Fibroblast of villous mesenchyme (primary cell): ENCODE measurements at regions not wholly inside any gene's neighbourhood (a gene's known extent, or its start where the extent isn't known, plus 50 kb on each side); places are given as distances from the start of the nearest gene placed in this dataset.

Source experiments
- DNase-seq: peaks from one replicate; pipeline ENCODE4 v3.0.0-alpha.2; 2010; ENCODE audit warnings: low read depth
- H3K4me3 ChIP-seq: 2 replicates; pipeline ENCODE4 v1.5.1; 2011; ENCODE audit warnings: low read depth, mild to moderate bottlenecking, low read length
- CTCF ChIP-seq: IDR thresholded peaks from 2 replicates; pipeline ENCODE4 v1.5.1; 2012; ENCODE audit warnings: low read depth, mild to moderate bottlenecking, low read length; ENCODE audit not compliant: insufficient read depth

- H3K4me3 ChIP-seq, result no peak overlapping the region
- TF ChIP-seq CTCF, result no peak
- DNase-seq, result no peak
Observed at GRCh38 chr1:239854922-239855321, 236.8 kb upstream of the FMN2 start.

- no peak for TF ChIP-seq CTCF
- DNase-seq, result no peak
- H3K4me3 ChIP-seq, result no peak overlapping the region
Observed at GRCh38 chr1:239856067-239856466, 235.6 kb upstream of the FMN2 start.

GRCh38 chr1:239856924-239857323 lies 234.8 kb upstream of the FMN2 start:
- no peak for DNase-seq
- no peak overlapping the region for H3K4me3 ChIP-seq
- no peak for TF ChIP-seq CTCF

GRCh38 chr1:239858057-239858456 lies 233.6 kb upstream of the FMN2 start:
- no peak for TF ChIP-seq CTCF
- no peak for DNase-seq
- no peak overlapping the region for H3K4me3 ChIP-seq

GRCh38 chr1:239858529-239858928 lies 233.2 kb upstream of the FMN2 start:
- TF ChIP-seq CTCF, result no peak
- H3K4me3 ChIP-seq, result no peak overlapping the region
- DNase-seq, result no peak

- no peak overlapping the region for H3K4me3 ChIP-seq
- DNase-seq, result no peak
- no peak for TF ChIP-seq CTCF
Observed at GRCh38 chr1:239861985-239862384, 229.7 kb upstream of the FMN2 start.

GRCh38 chr1:239868058-239868832 lies 223.4 kb upstream of the FMN2 start:
- no peak overlapping the region for H3K4me3 ChIP-seq
- no peak for DNase-seq
- no peak for TF ChIP-seq CTCF
